H1 (cell line): ENCODE measurements at regions not wholly inside any gene's neighbourhood (a gene's known extent, or its start where the extent isn't known, plus 50 kb on each side); places are given as distances from the start of the nearest gene placed in this dataset.

Experiments used
- CTCF ChIA-PET: fragments of 300-600 bp; sonication (Branson Sonifier 250); formaldehyde crosslinking; loops from one replicate; lab custom pipeline; 2021; ENCODE audit not compliant: partially characterized antibody; lab: Charles Lee
- POLR2A ChIA-PET: fragments of 300-600 bp; sonication (Branson Sonifier 250); formaldehyde crosslinking; loops from one replicate; lab custom pipeline; 2021; ENCODE audit warnings: inconsistent platforms; ENCODE audit not compliant: partially characterized antibody; lab: Charles Lee
- DNase-seq, 2 experiments: peaks; one replicate each; pipeline versions ENCODE4 v3.0.0 to v3.0.0-alpha.2; 2010 to 2022; ENCODE audit warnings: low spot score in 2 of 2, low read depth in 1 of 2, mixed read lengths in 1 of 2
- FAIRE-seq: peaks from 2 replicates; lab custom pipeline; 2011; peaks lifted over from hg19 to GRCh38; lab: Jason Lieb, UNC
- H2AFZ ChIP-seq: 2 replicates; pipeline ENCODE4 v1.8.1; 2012; ENCODE audit warnings: low read length, inconsistent platforms
- H2AK5ac ChIP-seq: 2 replicates; pipeline ENCODE4 v1.6.1; 2013; ENCODE audit warnings: low read depth, low read length
- H2BK120ac ChIP-seq: replicated peaks from 2 replicates; pipeline ENCODE3; 2013; ENCODE audit warnings: low read depth, low read length, inconsistent platforms
- H2BK12ac ChIP-seq: 2 replicates; pipeline ENCODE4 v1.6.1; 2013; ENCODE audit warnings: low read depth, low read length
- H2BK15ac ChIP-seq: 2 replicates; pipeline ENCODE4 v1.6.1; 2013; ENCODE audit warnings: low read length
- H2BK20ac ChIP-seq: 2 replicates; pipeline ENCODE4 v1.6.1; 2013; ENCODE audit warnings: low read length
- H2BK5ac ChIP-seq: 2 replicates; pipeline ENCODE4 v1.6.1; 2013; ENCODE audit warnings: low read depth, low read length
- H3K14ac ChIP-seq: 2 replicates; pipeline ENCODE4 v1.6.1; 2013; ENCODE audit warnings: inconsistent platforms; ENCODE audit not compliant: insufficient read length
- H3K18ac ChIP-seq: 2 replicates; pipeline ENCODE4 v1.6.1; 2013; ENCODE audit warnings: low read length; ENCODE audit errors: extremely low read depth
- H3K23ac ChIP-seq: 2 replicates; pipeline ENCODE4 v1.6.1; 2013; ENCODE audit warnings: inconsistent platforms; ENCODE audit not compliant: insufficient read length
- H3K23me2 ChIP-seq: 2 replicates; pipeline ENCODE4 v1.6.1; 2013; ENCODE audit warnings: low read depth, low read length
- H3K27ac ChIP-seq: 2 replicates; pipeline ENCODE4 v1.6.1; 2011; ENCODE audit warnings: low read depth, low read length, inconsistent platforms
- H3K27me3 ChIP-seq, 4 experiments: replicated peaks in 1 of 4; 1 replicate in 1 of 4; 2 replicates in 3 of 4; pipeline versions ENCODE4 v1.6.1 to v1.8.1; 2011 to 2013; ENCODE audit warnings: low read length in 3 of 4, mild to moderate bottlenecking in 3 of 4, inconsistent platforms in 2 of 4, mixed read lengths in 2 of 4, moderate library complexity in 1 of 4; ENCODE audit not compliant: control insufficient read depth in 3 of 4, insufficient read depth in 3 of 4; ENCODE audit errors: extremely low read depth in 1 of 4
- H3K36me3 ChIP-seq, 4 experiments: 2 replicates each; pipeline versions ENCODE4 v1.6.1 to v1.8.1; 2011 to 2013; ENCODE audit warnings: mild to moderate bottlenecking in 4 of 4, low read length in 3 of 4, moderate library complexity in 2 of 4, control low read depth in 1 of 4, inconsistent platforms in 1 of 4; ENCODE audit not compliant: insufficient read depth in 4 of 4, control insufficient read depth in 2 of 4
- H3K4ac ChIP-seq: replicated peaks from 2 replicates; pipeline ENCODE3; 2013; ENCODE audit warnings: low read length, low read depth, mixed read lengths, inconsistent platforms; ENCODE audit not compliant: insufficient read length
- H3K4me1 ChIP-seq, 4 experiments: replicated peaks in 1 of 4; 1 replicate in 1 of 4; 2 replicates in 3 of 4; pipeline versions ENCODE4 v1.6.1 to v1.8.1; 2011 to 2013; ENCODE audit warnings: low read length in 3 of 4, inconsistent platforms in 2 of 4, mixed read lengths in 1 of 4; ENCODE audit not compliant: insufficient read depth in 4 of 4, control insufficient read depth in 3 of 4
- H3K4me2 ChIP-seq, 2 experiments: 2 replicates each; pipeline versions ENCODE4 v1.6.1 to v1.8.1; 2011 to 2013; ENCODE audit warnings: low read depth in 2 of 2, low read length in 2 of 2, control low read depth in 1 of 2, inconsistent platforms in 1 of 2, mild to moderate bottlenecking in 1 of 2; ENCODE audit not compliant: insufficient read depth in 1 of 2
- H3K4me3 ChIP-seq, 4 experiments: fragments of 200-600, 300-600 bp in 1 of 4; sonication (generic), shearing (Covaris generic), sonication (Bioruptor Twin) in 1 of 4; 2 replicates each; pipeline versions ENCODE4 v1.5.1 to v1.8.1; 2011 to 2016; ENCODE audit warnings: low read length in 4 of 4, low read depth in 3 of 4, control low read depth in 2 of 4, inconsistent platforms in 2 of 4, mild to moderate bottlenecking in 2 of 4, mixed read lengths in 1 of 4, moderate library complexity in 1 of 4; ENCODE audit not compliant: insufficient read depth in 2 of 4; ENCODE audit errors: extremely low read depth in 1 of 4
- H3K56ac ChIP-seq: replicated peaks from 2 replicates; pipeline ENCODE3; 2013; ENCODE audit warnings: low read depth, mild to moderate bottlenecking, mixed read lengths, low read length, inconsistent platforms; ENCODE audit not compliant: insufficient read length
- H3K79me1 ChIP-seq: 2 replicates; pipeline ENCODE4 v1.6.1; 2013; ENCODE audit warnings: low read depth, low read length, control low read depth
- H3K79me2 ChIP-seq, 2 experiments: 2 replicates each; pipeline versions ENCODE4 v1.6.1 to v1.8.1; 2012 to 2013; ENCODE audit warnings: low read length in 2 of 2, mild to moderate bottlenecking in 2 of 2, inconsistent platforms in 1 of 2; ENCODE audit not compliant: insufficient read depth in 2 of 2, control insufficient read depth in 1 of 2
- H3K9ac ChIP-seq, 4 experiments: replicated peaks in 1 of 4; 1 replicate in 1 of 4; 2 replicates in 3 of 4; pipeline versions ENCODE4 v1.6.1 to v1.8.1; 2011 to 2013; ENCODE audit warnings: low read depth in 3 of 4, low read length in 3 of 4, control low read depth in 2 of 4, mild to moderate bottlenecking in 2 of 4, moderate library complexity in 2 of 4, inconsistent platforms in 1 of 4; ENCODE audit errors: extremely low read depth in 1 of 4
- H3K9me3 ChIP-seq, 2 experiments: 2 replicates each; pipeline versions ENCODE4 v1.6.1 to v1.8.1; 2012 to 2013; ENCODE audit warnings: mild to moderate bottlenecking in 2 of 2, moderate library complexity in 2 of 2, control low read depth in 1 of 2, inconsistent platforms in 1 of 2, low read depth in 1 of 2, low read length in 1 of 2, mixed read lengths in 1 of 2; ENCODE audit not compliant: insufficient read depth in 2 of 2
- H4K20me1 ChIP-seq, 2 experiments: replicated peaks in 1 of 2; 2 replicates each; pipeline versions ENCODE3 to v1.8.1; 2011 to 2013; ENCODE audit warnings: inconsistent platforms in 2 of 2, low read length in 2 of 2, mild to moderate bottlenecking in 1 of 2; ENCODE audit not compliant: insufficient read depth in 2 of 2, control insufficient read depth in 1 of 2
- H4K5ac ChIP-seq: 2 replicates; pipeline ENCODE4 v1.6.1; 2013; ENCODE audit warnings: low read length, low read depth, mixed read lengths, inconsistent platforms; ENCODE audit not compliant: insufficient read length
- H4K8ac ChIP-seq: 2 replicates; pipeline ENCODE4 v1.8.0; 2013; ENCODE audit warnings: mild to moderate bottlenecking, moderate library complexity, low read length, inconsistent platforms; ENCODE audit not compliant: insufficient read depth; ENCODE audit errors: extremely low read depth
- H4K91ac ChIP-seq: replicated peaks from 2 replicates; pipeline ENCODE3; 2013; ENCODE audit warnings: low read length, mixed read lengths, inconsistent platforms; ENCODE audit not compliant: insufficient read length
- CBX5 ChIP-seq: fragments of 300-800, 300-1000 bp; sonication (generic); IDR thresholded peaks from 2 replicates; pipeline ENCODE4 v1.7.1; 2016; ENCODE audit warnings: antibody characterized with exemption, low read length, low read depth
- CEBPB ChIP-seq: IDR thresholded peaks from 2 replicates; pipeline ENCODE4 v1.6.1; 2012; ENCODE audit warnings: low read depth, low read length
- CREB1 ChIP-seq: IDR thresholded peaks from 2 replicates; pipeline ENCODE4 v1.6.1; 2012; ENCODE audit warnings: inconsistent platforms
- EZH2 ChIP-seq: fragments of 200-600 bp; sonication (generic); IDR thresholded peaks from 2 replicates; pipeline ENCODE4 v1.7.1; 2012; ENCODE audit warnings: low read depth, mild to moderate bottlenecking, moderate library complexity, low read length, inconsistent platforms; ENCODE audit not compliant: severe bottlenecking
- MAFK ChIP-seq: IDR thresholded peaks from 2 replicates; pipeline ENCODE4 v1.6.1; 2012; ENCODE audit warnings: low read depth, mild to moderate bottlenecking, improper control_type of control experiment, low read length
- POU5F1 ChIP-seq: IDR thresholded peaks from 2 replicates; pipeline ENCODE4 v1.6.1; 2011; ENCODE audit warnings: low read depth, mild to moderate bottlenecking, low read length, moderate library complexity
- RAD21 ChIP-seq, 2 experiments: IDR thresholded peaks in 1 of 2; conservative IDR thresholded peaks in 1 of 2; 2 replicates each; pipeline ENCODE4 v1.6.1; 2011; ENCODE audit warnings: low read depth in 2 of 2, low read length in 2 of 2, improper control_type of control experiment in 1 of 2, inconsistent platforms in 1 of 2, mild to moderate bottlenecking in 1 of 2, moderate library complexity in 1 of 2
- RXRA ChIP-seq: IDR thresholded peaks from 2 replicates; pipeline ENCODE4 v1.6.1; 2011; ENCODE audit warnings: low read depth, mild to moderate bottlenecking, low read length, moderate library complexity; ENCODE audit not compliant: insufficient read depth
- SAP30 ChIP-seq: fragments of 300-600 bp; sonication (generic); IDR thresholded peaks from 2 replicates; pipeline ENCODE4 v1.7.1; 2012; ENCODE audit warnings: low read length, moderate library complexity, mild to moderate bottlenecking, inconsistent platforms; ENCODE audit not compliant: insufficient read depth, insufficient replicate concordance
- SP2 ChIP-seq: IDR thresholded peaks from 2 replicates; pipeline ENCODE4 v1.6.1; 2012; ENCODE audit warnings: mild to moderate bottlenecking, low read length, inconsistent platforms
- SP4 ChIP-seq: IDR thresholded peaks from 2 replicates; pipeline ENCODE4 v1.6.1; 2012; ENCODE audit warnings: low read length, inconsistent platforms
- TCF12 ChIP-seq: IDR thresholded peaks from 2 replicates; pipeline ENCODE4 v1.6.1; 2011; ENCODE audit warnings: low read depth, mild to moderate bottlenecking, low read length
- ZNF274 ChIP-seq: IDR thresholded peaks from 2 replicates; pipeline ENCODE4 v1.7.0; 2012; ENCODE audit warnings: low read length, borderline replicate concordance; ENCODE audit errors: extremely low read depth

DNA sequence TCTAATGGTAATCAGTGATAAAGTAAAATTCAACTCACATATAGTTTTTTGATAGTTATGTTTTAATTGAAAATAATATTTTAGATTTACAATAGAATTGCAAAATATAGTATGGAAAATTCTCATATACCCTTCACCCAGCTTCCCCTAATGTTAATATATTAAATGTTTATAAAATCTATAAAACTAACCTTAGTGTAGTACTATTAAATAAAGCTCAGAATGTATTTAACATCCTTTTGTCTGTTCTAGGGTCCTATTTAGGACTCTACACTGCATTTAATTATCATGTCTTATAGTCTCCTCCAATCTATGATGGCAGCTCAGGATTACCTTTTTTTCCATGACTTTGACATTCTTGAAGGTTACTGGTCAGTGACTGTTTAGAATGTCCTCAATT, 389.2 kb downstream of the LMX1A start:
- no peak overlapping the region for H3K18ac ChIP-seq
- CTCF ChIA-PET: interaction anchor here (1.1 to 1.6 kb wide), 2 partner anchors 15 to 16 kb away, joined by 4 to 5 read pairs; no protein-coding TSS in a partner anchor
- no peak overlapping the region for H3K4ac ChIP-seq
- no peak overlapping the region for H2BK5ac ChIP-seq
- H2AK5ac ChIP-seq: no peak overlapping the region
- H3K79me1 ChIP-seq: no peaks in the 10 kb centered on the region
- H3K79me2 ChIP-seq: no peaks in the 10 kb centered on the region
- H2BK120ac ChIP-seq: no peak overlapping the region
- H3K4me1 ChIP-seq: peaks cover 0 to 5% (median 3%) of the 10 kb centered on the region in 4 experiments; a peak in 2 of 7 replicates
- H3K9me3 ChIP-seq: no peaks in the 10 kb centered on the region
- H3K36me3 ChIP-seq: no peaks in the 10 kb centered on the region
- no peak overlapping the region for H3K9ac ChIP-seq
- no peaks in the 10 kb centered on the region for H4K20me1 ChIP-seq
- no peak overlapping the region for H2BK15ac ChIP-seq
- H3K23ac ChIP-seq: no peak overlapping the region
- H3K27ac ChIP-seq: no peak overlapping the region
- no peak overlapping the region for H4K5ac ChIP-seq
- no peak overlapping the region for H2AFZ ChIP-seq
- H3K4me3 ChIP-seq: no peak overlapping the region
- DNase-seq (no peak), FAIRE-seq (no peak)
- POLR2A ChIA-PET: no interaction called here
- H4K91ac ChIP-seq: no peak overlapping the region
- H4K8ac ChIP-seq: no peak overlapping the region
- H3K56ac ChIP-seq: no peak overlapping the region
- peaks cover 0 to 2% (median 0%) of the 10 kb centered on the region in 4 experiments; a peak in 1 of 7 replicates for H3K27me3 ChIP-seq
- no peaks in the 10 kb centered on the region for H3K23me2 ChIP-seq
- no peak overlapping the region for H2BK20ac ChIP-seq
- no peak overlapping the region for H3K14ac ChIP-seq
- no peak overlapping the region for H3K4me2 ChIP-seq
- H2BK12ac ChIP-seq: no peak overlapping the region
- TF ChIP-seq RXRA (no peak), RAD21 (IDR thresholded peaks at IDR 0.05 in 1 of 2, conservative IDR thresholded peaks at IDR 0.05 in 1 of 2; ENCODE audit: low read depth in 2 of 2, low read length in 2 of 2) (no peak), CBX5 (no peak), SAP30 (no peak), EZH2 (no peak), CREB1 (no peak), MAFK (no peak), SP4 (no peak), POU5F1 (no peak), ZNF274 (no peak), CEBPB (no peak), SP2 (no peak), TCF12 (no peak)
